COLO668 (cell line): ENCODE measurements at regions not wholly inside any gene's neighbourhood (a gene's known extent, or its start where the extent isn't known, plus 50 kb on each side); places are given as distances from the start of the nearest gene placed in this dataset.
A peak's percentile ranks its signal among the peaks of the same experiment; 100 is the strongest.

Experiments used
- DNase-seq: peaks from one replicate; lab custom pipeline; 2025; ENCODE audit not compliant: unreplicated experiment; lab: John Stamatoyannopoulos, UW

DNA sequence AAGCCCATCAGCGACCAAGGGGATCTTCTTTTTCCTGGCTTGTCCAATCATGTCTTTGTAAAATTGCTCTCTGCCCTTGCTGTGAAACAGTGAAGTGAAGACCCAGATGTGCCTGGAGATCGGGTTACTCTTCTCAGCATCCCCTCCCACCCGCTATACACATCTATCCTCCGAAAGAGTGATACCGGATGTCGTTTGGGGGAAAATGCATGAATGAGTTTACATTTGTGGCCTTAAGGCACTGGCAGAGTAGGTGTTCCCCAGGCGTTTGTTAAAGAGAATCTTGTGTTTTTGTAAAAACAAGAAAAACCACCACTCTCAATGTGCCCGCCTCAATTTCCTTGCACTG is 528.3 kb downstream of the CMPK2 start:
- no peak for DNase-seq

DNA sequence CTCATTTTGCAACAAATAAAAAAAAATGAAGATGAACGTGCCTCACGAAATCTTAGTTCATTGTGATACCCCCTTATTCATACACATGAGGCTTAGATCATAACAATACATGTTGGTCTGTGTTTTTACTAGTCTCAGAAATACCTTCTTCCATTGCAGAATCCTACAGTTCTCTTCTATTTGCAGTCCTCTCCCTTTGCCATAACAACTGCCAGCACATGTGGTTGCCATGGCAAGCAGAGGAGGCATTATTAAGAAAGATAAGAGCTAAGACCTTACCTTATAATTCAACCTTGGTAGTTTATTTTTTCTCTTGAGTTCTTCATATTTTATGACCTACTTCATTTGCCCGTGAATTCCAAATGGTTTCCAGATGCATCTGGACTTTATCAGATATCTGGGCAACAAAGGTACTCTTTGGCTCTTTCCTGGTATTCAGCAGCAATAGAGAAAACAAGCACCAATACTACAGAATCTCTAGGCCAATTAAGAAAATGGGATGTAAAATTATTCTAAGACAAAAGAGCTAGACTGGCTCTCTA is 524.0 kb downstream of the CMPK2 start:
- DNase-seq, result no peak

DNA sequence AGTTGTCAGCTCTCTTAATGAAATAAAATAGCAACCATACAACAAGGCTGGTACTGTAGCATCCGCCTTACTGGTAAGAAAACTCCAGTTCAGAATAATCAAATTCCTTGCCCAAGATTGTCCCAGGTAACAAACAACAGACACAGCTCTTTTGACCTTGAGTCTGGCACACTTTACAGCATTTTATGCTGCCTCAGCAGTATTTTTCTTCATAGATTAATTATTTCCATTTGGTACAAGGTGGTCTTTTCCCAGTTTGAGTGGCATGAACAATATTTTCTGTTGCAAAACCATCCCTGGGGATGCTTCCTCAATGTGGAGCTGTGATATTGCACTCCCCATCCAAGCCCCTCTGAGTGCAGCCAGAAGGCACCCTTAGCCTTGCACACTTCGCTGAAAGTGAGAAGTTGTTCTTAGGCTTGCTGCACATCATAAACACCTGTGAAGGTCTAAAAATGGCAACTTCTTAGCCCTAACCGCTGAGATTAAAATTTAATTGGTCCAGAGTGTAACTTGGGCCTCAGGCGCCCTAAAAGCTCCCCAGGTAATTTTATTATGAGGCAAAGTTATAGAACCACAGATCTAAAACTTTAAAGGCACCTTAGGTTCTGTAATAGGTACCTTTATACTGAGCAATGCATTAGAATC is 523.3 kb downstream of the CMPK2 start:
- no peak for DNase-seq

DNA sequence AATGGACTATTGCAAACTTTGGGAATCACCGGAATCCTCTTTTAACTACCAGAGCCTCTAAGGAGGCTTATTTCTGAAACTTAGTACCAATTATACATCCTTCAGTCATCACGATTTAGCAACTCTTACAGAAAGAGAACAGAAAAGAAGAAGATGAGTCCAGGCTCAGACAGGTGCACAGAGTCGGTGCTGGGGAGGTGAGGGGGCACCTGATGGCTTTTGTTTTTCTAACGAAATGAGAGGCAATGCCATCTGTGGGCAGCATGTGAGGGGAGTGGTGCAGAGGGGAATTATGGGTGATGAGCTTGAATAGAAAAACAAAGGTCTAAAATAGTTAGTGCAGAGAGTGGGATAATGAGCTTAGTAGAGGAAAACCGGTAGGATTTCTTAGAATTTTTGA is 522.6 kb downstream of the CMPK2 start:
- no peak for DNase-seq

DNA sequence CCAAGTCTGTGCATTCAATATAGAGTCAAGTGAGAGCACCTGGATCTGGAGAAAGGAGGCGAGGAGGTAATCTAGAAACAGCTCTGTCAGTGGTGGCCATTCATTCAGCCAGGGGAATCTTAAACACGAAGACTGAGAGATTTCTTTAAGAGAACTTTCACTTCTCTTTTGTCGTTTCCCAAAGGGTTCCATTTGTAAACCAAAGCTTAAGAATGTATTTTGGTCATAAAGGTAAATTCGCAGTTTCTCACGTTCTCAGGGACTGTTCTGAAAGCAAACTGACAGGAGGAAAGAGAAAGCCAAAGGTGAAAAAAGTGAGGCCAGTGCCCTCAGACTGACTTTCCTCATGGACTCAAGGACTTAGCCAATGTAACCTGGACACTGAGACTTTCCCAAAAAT is 513.5 kb downstream of the CMPK2 start:
- DNase-seq, result no peak

DNA sequence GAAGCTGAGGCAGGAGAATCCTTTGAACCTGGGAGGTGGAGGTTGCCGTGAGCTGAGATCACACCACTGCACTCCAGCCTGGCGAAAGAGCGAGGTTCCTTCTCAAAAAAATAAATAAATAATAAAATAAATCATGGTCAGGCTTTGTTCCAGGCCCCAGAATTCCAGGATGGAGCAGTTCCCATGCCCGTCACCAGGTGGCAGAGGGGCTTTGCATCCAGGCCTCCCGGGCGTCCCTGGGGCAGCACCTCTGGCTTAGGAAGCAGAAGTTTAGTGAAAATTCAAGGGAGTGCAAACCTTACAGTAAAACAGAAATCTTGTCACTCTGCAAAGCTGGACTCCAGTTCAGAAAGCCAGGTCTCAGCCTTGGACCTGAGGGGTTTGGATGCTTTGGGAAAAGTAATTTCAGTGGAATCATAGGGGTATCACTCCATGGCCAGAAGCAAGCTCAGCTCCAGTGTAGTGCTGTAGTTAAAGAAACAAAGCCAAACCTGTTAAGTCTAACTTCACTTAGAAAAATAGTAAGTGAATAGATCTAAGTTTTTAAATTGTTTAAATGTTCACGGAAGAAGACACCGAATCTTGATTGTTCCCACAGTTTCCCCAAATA is 512.7 kb downstream of the CMPK2 start:
- peak; percentile 58 for DNase-seq

DNA sequence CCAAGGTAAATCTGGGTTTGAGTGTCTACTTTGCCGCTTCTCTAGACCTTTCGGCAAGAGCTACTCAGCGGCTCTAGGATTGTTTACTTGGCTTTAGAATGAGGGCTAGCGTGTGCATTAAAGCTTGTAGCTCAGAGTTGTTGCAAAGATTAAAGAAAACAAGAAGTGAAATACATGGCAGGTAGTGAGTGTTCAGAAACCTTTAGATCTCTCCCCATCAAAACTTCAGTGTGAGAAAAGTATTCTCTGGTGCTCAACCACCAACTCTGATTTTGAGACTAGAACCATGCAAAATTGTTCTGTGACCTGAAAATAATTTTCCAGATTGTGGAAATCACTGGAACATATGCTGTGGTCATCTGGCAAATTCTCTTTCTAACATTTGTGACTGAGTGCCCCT is 512.0 kb downstream of the CMPK2 start:
- no peak for DNase-seq

DNA sequence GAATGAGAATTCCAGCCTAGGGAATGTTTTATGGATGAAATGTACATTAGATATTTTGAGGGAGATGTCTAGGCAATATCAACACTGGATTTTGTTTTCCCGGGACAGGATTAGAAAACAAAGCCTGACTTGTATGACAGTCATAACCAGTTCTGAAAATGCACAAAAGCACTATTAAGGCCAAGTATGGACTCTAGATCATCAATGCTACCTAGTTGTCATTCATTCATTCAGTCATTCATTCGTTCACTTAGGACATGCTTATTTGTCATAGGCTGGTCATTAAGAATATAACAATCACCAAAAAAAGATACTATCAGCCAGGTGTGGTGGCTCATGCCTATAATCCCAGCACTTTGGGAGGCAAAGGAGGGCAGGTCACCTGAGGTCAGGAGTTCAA is 511.2 kb downstream of the CMPK2 start:
- no peak for DNase-seq

DNA sequence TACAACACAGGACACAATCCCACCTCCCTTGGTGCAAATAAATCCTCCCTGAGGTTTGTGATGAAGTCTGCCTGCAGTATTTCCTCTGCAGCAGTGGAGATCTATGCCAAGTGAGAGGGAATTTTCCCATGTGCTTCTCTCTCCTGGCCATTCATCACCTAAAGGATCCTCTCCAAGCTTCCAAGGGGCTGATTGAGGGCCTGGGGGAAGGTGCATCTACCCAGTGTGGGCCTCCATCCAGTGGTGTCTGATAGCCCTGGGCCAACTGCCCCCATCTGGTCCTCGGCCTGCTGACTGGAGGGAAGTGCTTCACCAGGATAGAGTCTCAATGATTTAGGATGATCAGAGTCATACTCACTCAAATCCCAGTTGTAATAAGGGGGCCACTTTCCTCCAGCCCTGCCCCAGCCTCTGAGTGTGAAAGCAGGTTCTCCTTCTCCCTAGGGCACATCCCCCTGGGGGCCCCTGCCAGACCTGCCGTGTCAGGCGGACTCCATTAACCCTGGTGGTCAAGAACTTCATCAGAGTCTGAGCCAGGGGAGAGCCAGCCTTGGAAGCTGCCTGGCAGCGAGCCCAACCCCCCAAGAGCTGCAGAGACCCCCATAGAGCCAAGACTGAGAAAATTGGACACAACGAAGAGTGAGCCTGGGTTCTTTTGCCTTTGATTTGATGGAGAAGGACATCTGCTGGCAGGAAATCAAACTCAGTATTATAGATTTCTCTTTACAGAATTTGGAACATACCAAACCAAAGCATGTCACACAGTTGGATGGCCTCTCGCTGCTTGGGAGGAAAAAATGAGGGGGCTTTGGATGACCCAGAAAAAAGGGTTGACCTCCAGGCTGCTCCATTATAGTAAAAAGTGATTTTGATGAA is 509.6 kb downstream of the CMPK2 start:
- DNase-seq, result no peak

DNA sequence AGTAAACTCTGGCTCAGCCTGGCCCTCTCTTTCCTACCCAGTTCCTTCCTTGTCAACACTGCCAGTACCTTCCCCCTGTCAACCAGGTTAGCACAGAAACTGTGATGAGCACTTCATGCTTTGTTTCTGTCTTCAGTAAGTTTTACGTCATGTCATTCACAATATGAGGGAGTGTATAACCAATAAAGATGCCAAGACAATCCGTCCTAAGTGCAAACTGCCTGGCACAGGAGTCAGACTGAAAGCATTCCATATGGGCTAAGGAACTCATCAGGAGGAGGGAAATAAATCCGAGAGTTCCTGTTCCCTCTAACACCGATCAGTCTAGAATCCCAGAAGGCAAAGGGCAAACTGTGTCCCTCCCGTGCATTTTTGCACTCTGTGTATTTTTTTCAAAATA is 507.2 kb downstream of the CMPK2 start:
- no peak for DNase-seq

DNA sequence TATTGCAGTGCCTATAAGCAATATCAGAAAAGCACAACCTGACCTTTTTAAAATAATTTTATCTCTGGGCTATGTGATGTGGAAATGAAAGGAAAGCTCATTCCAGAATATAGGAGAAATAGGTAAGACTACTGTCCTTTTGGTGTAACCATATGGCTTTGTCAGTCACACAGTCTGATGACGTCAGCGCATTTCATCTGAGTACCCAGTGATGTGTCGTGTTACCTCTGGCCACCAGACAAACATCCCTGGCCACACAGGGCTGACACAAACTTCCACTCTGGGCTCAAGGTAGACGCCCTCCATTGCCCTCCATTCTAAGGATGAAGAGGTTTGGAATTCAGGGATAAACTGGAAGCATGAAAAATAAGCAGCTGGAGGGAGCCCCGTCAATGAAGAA is 506.7 kb downstream of the CMPK2 start:
- DNase-seq, result no peak

DNA sequence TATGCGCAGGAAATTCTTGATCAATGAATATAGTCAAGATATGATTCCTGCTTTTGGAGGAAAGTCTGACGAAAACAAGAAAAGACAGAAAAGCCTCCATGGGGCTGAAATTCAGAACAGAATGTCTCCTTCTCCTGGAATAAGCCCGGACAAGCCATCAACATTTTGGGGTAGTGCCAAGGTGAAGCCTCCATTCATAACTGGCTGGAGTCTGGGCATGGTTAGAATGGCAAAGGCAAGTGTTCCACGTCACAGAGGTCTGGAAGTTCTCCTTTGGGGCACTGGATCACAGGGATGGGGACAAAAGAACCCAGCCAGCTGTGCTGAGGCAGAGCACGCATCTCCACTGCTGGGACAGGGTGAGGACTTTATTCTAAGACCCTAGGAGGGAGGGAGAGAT is 505.7 kb downstream of the CMPK2 start:
- DNase-seq, result no peak

DNA sequence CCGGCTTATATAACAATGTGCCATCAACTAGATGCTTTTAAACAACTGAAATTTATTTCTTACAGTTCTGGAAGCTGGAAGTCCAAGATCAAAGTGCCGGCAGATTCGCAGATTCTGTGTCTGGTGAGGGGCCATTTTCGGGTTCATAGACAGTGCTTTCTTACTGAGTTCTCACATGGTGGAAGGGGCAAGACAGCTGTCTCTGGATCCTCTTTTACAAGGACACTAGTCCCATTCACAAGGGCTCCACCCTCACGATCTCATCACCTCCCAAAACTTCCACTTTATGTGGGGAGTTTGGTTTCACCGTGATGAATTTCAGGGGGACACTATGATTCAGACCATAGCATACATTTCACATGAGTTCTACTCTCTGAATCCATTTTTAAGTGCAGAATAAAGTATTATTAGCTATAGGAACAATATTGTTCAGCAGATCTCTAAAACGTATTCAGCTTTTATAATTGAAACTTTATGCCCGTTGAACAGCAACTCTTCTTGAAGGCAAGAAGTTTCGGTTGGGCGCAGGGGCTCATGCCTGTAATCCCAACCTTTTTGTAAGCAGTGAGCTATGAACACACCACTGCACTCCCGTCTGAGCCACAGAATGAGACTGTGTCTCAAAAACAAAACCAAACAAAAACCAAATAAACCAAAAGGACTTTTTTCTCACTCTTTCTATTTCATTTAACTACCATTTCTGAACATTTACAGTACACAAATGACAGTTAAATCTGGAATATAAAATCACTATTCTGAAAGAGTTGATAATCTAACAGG is 502.8 kb downstream of the CMPK2 start:
- DNase-seq, result no peak

DNA sequence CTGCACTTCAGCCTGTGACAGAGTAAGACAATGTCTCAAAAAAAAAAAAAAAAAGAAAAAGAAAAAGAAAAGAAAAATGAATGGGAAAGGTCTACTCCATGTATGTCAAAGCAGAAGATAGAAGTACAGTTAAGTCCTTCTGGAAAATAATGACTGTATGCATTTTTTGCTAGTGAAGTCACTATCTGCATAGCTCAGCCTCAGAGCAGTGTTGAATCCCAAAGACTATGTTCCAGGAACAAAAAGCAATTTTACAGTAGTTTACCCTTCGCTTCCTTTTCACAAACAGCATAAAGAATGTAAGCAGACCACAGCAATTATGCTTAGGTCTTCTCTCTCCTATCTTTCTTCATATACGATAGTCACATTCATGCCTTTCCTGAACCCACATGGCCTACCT is 497.4 kb downstream of the CMPK2 start:
- no peak for DNase-seq

DNA sequence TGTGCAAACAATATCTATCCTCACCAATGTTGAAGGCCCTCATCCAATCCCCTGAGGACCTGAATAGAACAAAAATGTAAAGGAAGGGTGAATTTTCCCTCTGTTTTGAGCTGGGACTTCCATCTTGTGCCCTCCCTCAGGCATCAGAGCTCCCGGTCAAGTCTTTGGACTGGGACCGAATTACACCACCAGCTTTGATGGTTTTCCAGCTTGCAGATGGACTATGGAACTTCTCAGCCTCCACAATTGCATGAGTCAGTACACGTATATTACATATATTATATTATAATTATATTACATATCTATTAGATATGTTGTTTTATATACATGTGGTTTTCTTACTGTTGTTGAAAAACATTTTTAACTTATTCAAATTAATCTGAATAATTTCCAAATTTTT is 496.4 kb downstream of the CMPK2 start:
- DNase-seq, result no peak

DNA sequence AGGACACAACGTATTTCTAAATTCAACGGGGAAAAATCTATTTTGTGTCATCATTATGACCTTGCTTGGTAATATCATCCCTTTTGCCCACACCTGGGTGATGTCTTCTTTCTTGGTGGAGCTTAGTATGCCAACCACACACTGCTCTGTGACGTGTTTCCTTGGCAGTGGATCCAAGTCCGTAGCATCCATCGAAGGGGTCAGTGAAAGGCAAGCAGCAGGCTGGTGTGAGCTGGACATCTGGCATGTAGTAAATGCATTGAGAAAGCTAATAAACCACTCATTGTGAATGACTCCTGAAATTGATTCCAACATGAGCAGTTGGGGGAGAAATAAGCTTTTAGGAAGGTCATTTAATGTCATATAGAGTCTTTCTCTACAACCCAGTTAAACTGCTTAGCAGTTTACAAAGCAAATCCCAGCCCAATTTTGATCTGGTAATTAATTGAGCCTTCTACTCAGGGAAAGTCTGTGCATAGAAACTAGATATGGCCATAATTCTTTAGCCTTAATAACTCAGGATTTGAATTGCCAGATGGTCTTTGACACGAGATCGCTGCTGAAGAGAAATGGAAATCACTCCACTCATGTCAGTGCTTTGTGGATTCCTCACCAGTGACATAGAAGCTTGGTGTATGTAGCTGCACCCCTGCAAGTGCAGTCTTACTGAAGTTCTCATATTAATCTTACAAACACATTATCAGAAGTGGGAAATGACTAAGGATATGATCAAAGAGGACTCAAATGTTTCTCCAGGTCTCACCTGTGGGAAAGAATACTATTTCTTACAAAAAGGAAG is 494.8 kb downstream of the CMPK2 start:
- DNase-seq, result no peak

DNA sequence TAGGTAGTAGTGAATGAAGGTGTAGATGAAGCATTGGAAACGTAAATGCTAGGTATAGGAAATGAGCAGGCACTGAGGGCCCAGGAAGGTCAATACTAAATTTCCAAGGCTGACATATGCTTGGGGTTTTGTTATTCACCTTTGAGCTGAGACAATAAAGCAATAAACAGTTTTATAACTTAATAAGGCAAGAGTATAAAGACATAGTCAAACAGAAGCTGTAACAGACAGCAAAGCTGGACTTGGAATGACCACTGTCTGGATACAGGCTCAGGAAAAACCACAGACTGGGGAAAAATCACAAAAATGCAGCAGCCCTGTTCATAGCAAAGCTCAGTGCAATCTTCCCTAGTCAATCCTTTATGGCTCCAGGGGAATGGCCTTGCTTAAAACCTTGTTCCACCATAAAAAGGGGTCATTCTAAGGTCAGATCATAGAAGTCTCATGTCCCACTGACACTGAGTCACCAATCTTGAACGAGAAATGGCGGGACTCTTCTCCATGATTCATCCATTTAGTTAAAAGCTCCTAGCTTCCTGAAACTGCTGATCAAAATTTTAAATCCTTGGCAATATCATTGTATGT is 493.3 kb downstream of the CMPK2 start:
- no peak for DNase-seq

DNA sequence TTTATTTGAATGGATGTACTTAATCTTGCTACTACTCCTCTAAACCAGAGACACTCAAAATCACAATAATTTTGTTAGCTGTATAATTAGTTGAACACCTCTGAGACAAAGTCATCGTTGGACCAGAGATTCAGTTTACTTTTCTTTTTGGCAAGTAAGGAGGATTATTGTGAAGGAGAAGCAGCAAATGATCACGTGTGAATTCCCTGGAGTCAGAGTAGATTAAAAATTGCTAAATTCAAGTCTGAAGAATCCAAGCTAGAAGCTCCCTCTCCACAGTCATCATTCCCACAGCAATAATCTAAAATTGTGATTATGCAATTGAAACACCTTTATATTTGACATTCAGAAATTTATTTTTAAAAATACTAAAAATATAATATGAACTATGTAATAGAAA is 484.4 kb downstream of the CMPK2 start:
- DNase-seq, result no peak

DNA sequence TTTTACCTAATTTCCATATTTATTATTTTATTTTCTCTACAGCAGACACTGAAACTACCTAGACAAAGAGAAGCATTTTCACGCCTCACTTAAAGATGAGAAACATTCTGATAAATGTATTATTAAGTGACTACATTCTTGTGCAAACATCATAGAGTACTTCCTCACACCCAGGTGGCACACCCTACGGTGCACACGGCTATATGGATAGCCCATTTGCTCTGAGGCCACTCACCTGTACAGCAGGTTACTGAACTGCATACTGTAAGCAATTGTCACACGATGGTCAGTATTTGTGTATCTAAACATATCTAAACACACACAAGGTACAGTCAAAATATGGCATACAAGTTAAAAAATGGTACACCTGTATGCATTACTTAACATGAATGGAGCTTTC is 481.4 kb downstream of the CMPK2 start:
- DNase-seq, result peak; percentile 6

DNA sequence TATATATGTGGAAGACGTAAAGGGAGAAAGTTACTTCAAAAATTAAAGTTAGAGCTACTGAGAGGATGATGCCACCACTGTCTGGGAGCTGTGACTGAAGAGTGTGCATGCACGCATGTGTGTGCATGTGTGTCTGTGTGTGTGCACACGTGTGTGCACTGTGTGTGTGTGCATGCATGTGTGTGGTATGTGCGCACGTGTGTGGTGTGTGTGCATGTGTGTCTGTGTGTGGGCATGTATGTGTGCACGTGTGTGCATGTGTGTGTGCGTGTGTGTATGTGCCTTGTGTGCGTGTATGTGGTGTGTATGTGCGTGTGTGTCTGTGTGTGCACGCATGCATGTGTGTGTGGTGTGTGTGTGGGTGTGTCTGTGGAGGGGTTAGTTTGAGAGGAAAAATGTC is 473.4 kb downstream of the CMPK2 start:
- no peak for DNase-seq
